Transverse colon (tissue), 4 donors: ENCODE measurements at regions not wholly inside any gene's neighbourhood (a gene's known extent, or its start where the extent isn't known, plus 50 kb on each side); places are given as distances from the start of the nearest gene placed in this dataset.

Source experiments
- DNase-seq: peaks from one replicate; pipeline ENCODE4 v3.0.0-alpha.2; 2019
- H3K27ac ChIP-seq, 4 donors: fragments of 200-600 bp; sonication (generic); 2 replicates each; pipeline ENCODE4 v1.5.1; 2016 to 2018; ENCODE audit warnings: inconsistent platforms in 4 of 4
- H3K27me3 ChIP-seq: fragments of 200-600 bp; sonication (generic); 2 replicates; pipeline ENCODE4 v1.5.1; 2017; ENCODE audit warnings: inconsistent platforms
- H3K36me3 ChIP-seq, 4 donors: fragments of 200-600 bp; sonication (generic); 2 replicates each; pipeline ENCODE4 v1.5.1; 2017 to 2019; ENCODE audit warnings: inconsistent platforms in 4 of 4
- H3K4me1 ChIP-seq, 4 donors: fragments of 200-600 bp; sonication (generic); 2 replicates each; pipeline ENCODE4 v1.5.1; 2017 to 2020; ENCODE audit warnings: inconsistent platforms in 4 of 4
- H3K4me3 ChIP-seq, 4 donors: fragments of 200-600 bp; sonication (generic); 1 replicate in 1 of 4; 2 replicates in 3 of 4; pipeline versions ENCODE4 v1.5.1 to v1.6.1; 2017 to 2019; ENCODE audit warnings: inconsistent platforms in 4 of 4
- H3K9me3 ChIP-seq, 2 donors: fragments of 200-600 bp; sonication (generic); 2 replicates each; pipeline ENCODE4 v1.5.1; 2017 to 2019; ENCODE audit warnings: inconsistent platforms in 2 of 2
- EP300 ChIP-seq: sonication (generic); formaldehyde crosslinking; IDR thresholded peaks from one replicate; pipeline ENCODE4 v1.6.1; 2017; ENCODE audit warnings: antibody characterized with exemption, low read depth
- POLR2A ChIP-seq: fragments of 450-650 bp; IDR thresholded peaks from one replicate; pipeline ENCODE4 v1.6.1; 2016; ENCODE audit warnings: antibody characterized with exemption, mild to moderate bottlenecking, moderate library complexity
- POLR2AphosphoS5 ChIP-seq, 3 donors: sonication (generic); formaldehyde crosslinking; IDR thresholded peaks; one replicate each; pipeline ENCODE4 v1.6.1; 2016; ENCODE audit warnings: antibody characterized with exemption in 3 of 3
- WGBS, 2 donors: methylation state at CpG; one replicate each; pipeline ENCODE4 v1.1.5; 2018; ENCODE audit warnings: low coverage in 1 of 2; 5-methylcytosine and 5-hydroxymethylcytosine counted together
- in situ Hi-C, 4 donors: fragments of 200-750 bp; cut with MboI; loops; one replicate each; pipeline versions ENCODE4 v1.15.0 to v1.15.1; 2017; ENCODE audit warnings: low sequenced_read_pairs in 3 of 4, low pct_ligation_motif_present in 1 of 4, low pct_unique_long_range_greater_than_20kb in 1 of 4
- intact Hi-C: fragments of 100-400 bp; cut with DNase I; formaldehyde crosslinking; loops from one replicate; pipeline ENCODE4 v1.15.1; 2023; ENCODE audit warnings: low total_unique reads
- TF ChIP-seq, protein P1 (sequence below), 5 experiments: fragments of 200-600 bp in 3 of 5; fragments of 450-650 bp in 2 of 5; sonication (generic) in 3 of 5; IDR thresholded peaks; 1 replicate in 2 of 5; 2 replicates in 3 of 5; pipeline ENCODE4 v1.5.1; 2016 to 2017; ENCODE audit warnings: antibody characterized with exemption in 5 of 5, inconsistent platforms in 3 of 5, mild to moderate bottlenecking in 2 of 5, moderate library complexity in 1 of 5

DNA sequence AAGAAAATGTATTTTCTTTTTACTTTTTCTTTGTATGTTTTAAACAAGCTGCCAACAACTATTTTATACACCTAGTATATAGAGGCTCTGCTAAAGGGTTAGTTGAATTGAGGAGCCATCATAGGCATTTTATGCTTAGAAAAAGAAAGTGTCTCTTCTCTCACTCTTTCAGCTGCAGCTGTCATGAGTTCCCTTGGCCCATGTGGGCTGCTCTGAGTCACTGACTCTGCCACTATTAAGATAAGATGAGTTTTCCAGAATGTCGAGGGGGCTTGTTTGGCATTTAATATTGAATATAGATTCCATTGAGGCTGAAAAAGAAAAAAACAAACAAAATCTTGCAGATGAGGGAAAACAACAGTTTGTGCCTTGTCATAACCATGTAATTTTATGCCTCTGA is 126.0 kb upstream of the PAQR3 start:
- TF ChIP-seq, protein P1, sequence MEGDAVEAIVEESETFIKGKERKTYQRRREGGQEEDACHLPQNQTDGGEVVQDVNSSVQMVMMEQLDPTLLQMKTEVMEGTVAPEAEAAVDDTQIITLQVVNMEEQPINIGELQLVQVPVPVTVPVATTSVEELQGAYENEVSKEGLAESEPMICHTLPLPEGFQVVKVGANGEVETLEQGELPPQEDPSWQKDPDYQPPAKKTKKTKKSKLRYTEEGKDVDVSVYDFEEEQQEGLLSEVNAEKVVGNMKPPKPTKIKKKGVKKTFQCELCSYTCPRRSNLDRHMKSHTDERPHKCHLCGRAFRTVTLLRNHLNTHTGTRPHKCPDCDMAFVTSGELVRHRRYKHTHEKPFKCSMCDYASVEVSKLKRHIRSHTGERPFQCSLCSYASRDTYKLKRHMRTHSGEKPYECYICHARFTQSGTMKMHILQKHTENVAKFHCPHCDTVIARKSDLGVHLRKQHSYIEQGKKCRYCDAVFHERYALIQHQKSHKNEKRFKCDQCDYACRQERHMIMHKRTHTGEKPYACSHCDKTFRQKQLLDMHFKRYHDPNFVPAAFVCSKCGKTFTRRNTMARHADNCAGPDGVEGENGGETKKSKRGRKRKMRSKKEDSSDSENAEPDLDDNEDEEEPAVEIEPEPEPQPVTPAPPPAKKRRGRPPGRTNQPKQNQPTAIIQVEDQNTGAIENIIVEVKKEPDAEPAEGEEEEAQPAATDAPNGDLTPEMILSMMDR (IDR thresholded peaks at IDR 0.05) = no peak
- no peak for TF ChIP-seq POLR2AphosphoS5 (IDR thresholded peaks at IDR 0.05)
- TF ChIP-seq EP300 = no peak
- no peak for TF ChIP-seq POLR2A
- no peaks in the 10 kb centered on the region for H3K27me3 ChIP-seq
- H3K9me3 ChIP-seq = no peaks in the 10 kb centered on the region
- intact Hi-C loops = no loop called here
- WGBS, 2 donors = 50 to 55% methylated on average over 1 of the region's 1 CpG
- H3K4me1 ChIP-seq = no peaks in the 10 kb centered on the region
- H3K36me3 ChIP-seq = no peaks in the 10 kb centered on the region
- in situ Hi-C loops = no loop called here
- no peak for DNase-seq
- H3K4me3 ChIP-seq = no peak overlapping the region
- H3K27ac ChIP-seq = no peak overlapping the region

DNA sequence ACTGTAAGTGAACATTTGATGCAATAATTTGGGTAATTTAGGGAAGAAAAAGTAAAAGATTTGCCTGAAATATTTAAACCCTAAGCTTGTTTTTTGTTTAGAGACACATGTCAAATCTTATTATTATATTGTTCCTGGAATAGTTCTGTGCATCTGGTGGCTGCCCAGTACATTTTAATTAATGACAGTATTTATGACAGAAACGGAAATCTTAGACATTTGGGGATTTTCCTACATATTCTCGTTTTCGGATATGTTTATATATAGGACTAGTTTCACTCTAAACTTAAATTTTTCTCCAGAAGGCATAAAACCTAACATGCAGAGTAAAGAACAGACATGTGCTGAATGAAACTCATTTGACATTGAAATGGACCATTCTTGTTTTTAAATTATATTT is 125.6 kb upstream of the PAQR3 start:
- no peak overlapping the region for H3K4me3 ChIP-seq
- H3K27me3 ChIP-seq = no peaks in the 10 kb centered on the region
- DNase-seq = no peak
- no peaks in the 10 kb centered on the region for H3K4me1 ChIP-seq
- H3K9me3 ChIP-seq = no peaks in the 10 kb centered on the region
- intact Hi-C loops (no loop called here), in situ Hi-C loops (no loop called here)
- TF ChIP-seq POLR2AphosphoS5 (IDR thresholded peaks at IDR 0.05) (no peak), EP300 (no peak), POLR2A (no peak)
- TF ChIP-seq, protein P1 (IDR thresholded peaks at IDR 0.05) = no peak
- WGBS, 2 donors = 55 to 62% methylated on average over 3 of the region's 3 CpGs
- H3K27ac ChIP-seq = no peak overlapping the region
- no peaks in the 10 kb centered on the region for H3K36me3 ChIP-seq

DNA sequence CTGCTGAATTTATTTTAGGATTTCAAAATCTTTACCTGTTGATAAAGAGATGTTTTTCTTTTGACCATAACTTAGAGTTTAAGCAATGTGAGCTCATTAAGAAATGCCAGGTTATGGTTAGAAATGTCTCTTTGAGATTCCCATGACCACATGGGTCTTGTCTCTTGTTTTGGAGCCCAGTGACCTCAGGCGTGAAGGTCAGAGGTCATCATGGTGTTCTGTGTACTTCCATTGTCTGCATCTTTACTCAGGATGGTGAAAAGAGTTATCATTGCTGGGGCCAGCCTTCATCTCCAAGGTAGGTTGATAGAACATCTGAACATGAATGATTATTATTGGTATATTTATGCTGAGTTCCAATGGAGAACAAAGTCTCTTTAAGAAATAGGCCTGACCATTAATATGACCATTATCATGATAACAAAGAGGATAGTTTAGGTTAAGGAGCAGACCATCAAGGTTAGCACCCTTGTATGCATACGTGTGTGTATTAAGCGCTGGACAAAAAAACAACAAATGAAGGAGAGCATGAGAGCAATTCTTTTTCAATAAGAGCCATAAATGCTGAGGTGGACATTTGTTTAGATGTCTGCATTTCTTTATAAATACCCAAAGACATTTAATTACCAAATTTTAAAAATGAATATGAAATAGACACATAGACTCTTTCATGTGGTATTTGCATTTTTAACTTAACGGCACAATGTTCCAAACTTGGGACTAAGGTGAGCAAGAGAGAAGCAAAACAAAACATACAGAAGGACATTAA is 120.6 kb upstream of the PAQR3 start:
- H3K27ac ChIP-seq = no peak overlapping the region
- intact Hi-C loops (no loop called here), in situ Hi-C loops (no loop called here)
- no peaks in the 10 kb centered on the region for H3K4me1 ChIP-seq
- H3K36me3 ChIP-seq = no peaks in the 10 kb centered on the region
- 95% methylated on average over 4 of the region's 4 CpGs for WGBS, 2 donors
- H3K4me3 ChIP-seq = no peak overlapping the region
- H3K27me3 ChIP-seq = no peaks in the 10 kb centered on the region
- no peak for DNase-seq
- H3K9me3 ChIP-seq = no peaks in the 10 kb centered on the region
- TF ChIP-seq, protein P1 (IDR thresholded peaks at IDR 0.05) = no peak
- no peak for TF ChIP-seq POLR2AphosphoS5 (IDR thresholded peaks at IDR 0.05)
- TF ChIP-seq POLR2A = no peak
- TF ChIP-seq EP300 = no peak

DNA sequence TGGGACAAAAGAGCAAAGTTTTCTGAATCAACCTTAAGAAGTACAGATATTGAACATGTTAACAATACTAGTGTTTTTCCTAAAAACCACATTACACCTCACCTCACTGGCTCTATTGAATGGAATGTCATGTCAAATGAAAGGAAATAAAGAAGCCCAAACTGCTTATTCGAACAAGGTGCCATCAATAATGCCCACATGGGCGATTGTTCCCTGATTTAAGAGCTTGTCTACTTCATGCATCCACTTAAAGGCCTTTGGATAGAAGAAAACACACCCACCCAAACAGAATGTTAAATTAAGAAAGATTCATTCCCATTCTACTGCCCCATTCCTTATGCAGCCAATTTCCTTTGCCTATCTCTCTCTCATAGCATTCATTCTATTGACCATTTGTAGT is 118.5 kb upstream of the PAQR3 start:
- DNase-seq = no peak
- TF ChIP-seq EP300 (no peak), POLR2AphosphoS5 (IDR thresholded peaks at IDR 0.05) (no peak), POLR2A (no peak)
- TF ChIP-seq, protein P1 (IDR thresholded peaks at IDR 0.05) = no peak
- Histone ChIP-seq H3K27ac (no peak overlapping the region), H3K27me3 (no peaks in the 10 kb centered on the region), H3K36me3 (no peaks in the 10 kb centered on the region), H3K4me3 (no peak overlapping the region), H3K4me1 (no peaks in the 10 kb centered on the region), H3K9me3 (no peaks in the 10 kb centered on the region)
- in situ Hi-C loops = no loop called here
- 77 to 94% methylated on average over 2 of the region's 2 CpGs for WGBS, 2 donors
- intact Hi-C loops = no loop called here
